ENCODE measurements at regions not wholly inside any gene's neighbourhood (a gene's known extent, or its start where the extent isn't known, plus 50 kb on each side); places are given as distances from the start of the nearest gene placed in this dataset.

- in situ Hi-C loops (cut with HindIII; ENCODE audit: low pct_ligation_motif_present, low pct_unique_long_range_greater_than_20kb, low sequenced_read_pairs): no loop called here
- DNase-seq: peak; percentile 22
Observed at GRCh38 chr9:80885894-80886293, 803.5 kb downstream of the TLE1 start.

DNA sequence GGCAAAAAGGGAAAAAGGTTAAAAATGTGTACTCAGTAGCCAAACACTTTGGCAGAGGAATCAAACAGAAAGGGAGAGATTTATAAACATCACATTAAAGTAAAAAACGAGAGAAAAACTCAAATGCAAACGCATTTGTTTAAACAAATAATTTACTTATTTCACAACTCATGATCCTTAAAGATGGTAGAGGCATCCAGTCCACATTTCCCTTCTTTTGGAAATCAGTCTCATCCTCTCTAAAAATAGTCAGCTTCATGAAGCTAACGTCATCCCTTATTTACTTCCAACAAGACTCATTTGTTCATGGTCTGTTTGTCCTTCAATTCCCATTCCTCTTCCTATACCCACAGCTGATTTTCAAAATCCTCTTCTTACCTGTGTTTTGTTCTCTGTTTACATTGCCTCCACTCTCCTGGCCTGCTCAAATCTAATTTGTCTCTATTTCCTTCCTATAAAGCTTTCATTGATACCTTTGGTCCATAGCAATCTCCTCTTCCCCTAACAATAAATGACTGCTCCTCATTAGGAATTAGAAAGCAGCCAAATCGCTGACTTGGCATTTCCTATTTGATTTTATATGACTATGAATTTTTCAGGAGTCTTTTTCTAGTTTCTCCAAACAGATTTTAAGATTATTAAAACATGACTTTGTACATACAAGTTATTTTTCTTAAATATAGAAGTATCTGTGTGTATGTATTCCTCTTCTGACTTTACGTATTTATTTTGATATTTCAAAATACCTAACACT lies 805.3 kb downstream of the TLE1 start:
- DNase-seq: no peak

GRCh38 chr9:80883426-80883825 lies 805.9 kb downstream of the TLE1 start:
- DNase-seq: no peak
- in situ Hi-C loops (cut with HindIII; ENCODE audit: low pct_ligation_motif_present, low pct_unique_long_range_greater_than_20kb, low sequenced_read_pairs): no loop called here

More for the DNA sequence above, 805.3 kb downstream of the TLE1 start:
- in situ Hi-C loops (cut with HindIII; ENCODE audit: low pct_ligation_motif_present, low pct_unique_long_range_greater_than_20kb, low sequenced_read_pairs): no loop called here

DNA sequence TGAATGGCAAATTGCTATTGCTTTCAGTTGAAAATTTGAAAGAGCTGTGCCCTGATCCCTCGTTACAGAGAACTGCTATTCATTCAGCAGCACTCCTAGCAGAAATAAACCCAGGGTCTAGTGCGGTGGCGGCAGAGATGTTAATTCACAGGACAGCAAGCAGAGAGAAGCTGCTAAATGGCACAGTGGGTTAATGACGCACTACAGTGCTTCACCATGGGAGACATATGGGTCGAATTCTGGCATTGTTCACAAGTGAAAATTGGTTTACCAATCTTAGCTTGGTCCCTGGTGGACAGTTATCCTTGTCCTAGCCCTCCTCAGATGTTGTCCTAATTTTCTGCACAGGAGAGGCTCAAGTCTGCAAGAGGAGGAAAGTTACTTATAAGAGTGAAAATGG lies 807.4 kb downstream of the TLE1 start:
- no peak for DNase-seq
- in situ Hi-C loops (cut with HindIII; ENCODE audit: low pct_ligation_motif_present, low pct_unique_long_range_greater_than_20kb, low sequenced_read_pairs): no loop called here

- in situ Hi-C loops (cut with HindIII; ENCODE audit: low pct_ligation_motif_present, low pct_unique_long_range_greater_than_20kb, low sequenced_read_pairs): no loop called here
- DNase-seq: no peak
Observed at GRCh38 chr9:80881320-80881719, 808.0 kb downstream of the TLE1 start.

- in situ Hi-C loops (cut with HindIII; ENCODE audit: low pct_ligation_motif_present, low pct_unique_long_range_greater_than_20kb, low sequenced_read_pairs): no loop called here
- DNase-seq: no peak
Observed at GRCh38 chr9:80878556-80878955, 810.8 kb downstream of the TLE1 start.

GRCh38 chr9:80875947-80876346 lies 813.4 kb downstream of the TLE1 start:
- in situ Hi-C loops (cut with HindIII; ENCODE audit: low pct_ligation_motif_present, low pct_unique_long_range_greater_than_20kb, low sequenced_read_pairs): no loop called here
- no peak for DNase-seq

DNA sequence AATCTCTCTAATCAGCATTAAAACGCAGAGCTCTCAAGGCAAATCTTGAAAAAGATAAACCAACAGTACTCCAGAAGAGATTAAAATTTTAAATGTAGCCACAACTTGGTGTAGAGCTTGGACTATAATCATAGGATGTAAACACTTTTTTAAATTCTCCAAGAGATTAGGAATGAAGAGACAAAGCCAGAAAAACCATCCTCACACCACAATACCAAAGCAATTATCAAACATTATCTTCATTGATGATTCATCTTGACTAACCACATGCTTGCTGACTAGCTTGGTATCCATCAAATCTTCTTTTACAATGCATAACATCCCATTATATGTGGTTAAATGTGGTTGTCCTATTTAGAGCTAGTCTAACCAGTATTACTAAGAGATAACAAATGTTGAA lies 815.1 kb downstream of the TLE1 start:
- DNase-seq: no peak
- in situ Hi-C loops (cut with HindIII; ENCODE audit: low pct_ligation_motif_present, low pct_unique_long_range_greater_than_20kb, low sequenced_read_pairs): no loop called here

DNA sequence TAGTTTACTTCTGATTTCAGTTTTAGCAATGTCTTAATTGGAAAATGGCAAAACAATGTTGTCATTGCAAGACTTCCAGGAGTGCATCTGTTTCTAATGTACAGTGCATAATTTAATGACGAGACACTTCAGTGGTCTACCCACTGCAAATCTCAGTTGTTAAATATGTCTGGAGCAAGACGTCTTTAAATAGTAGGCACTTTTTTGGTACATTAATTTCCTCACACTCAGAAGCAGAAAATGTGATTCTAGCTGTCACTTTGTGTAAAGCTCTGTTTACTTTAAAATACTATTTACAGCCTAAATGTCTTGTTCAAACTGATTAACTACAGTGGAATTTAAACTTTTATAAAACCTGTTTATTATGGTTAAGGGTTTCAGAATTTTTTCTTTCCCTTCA lies 815.5 kb downstream of the TLE1 start:
- no peak for DNase-seq
- in situ Hi-C loops (cut with HindIII; ENCODE audit: low pct_ligation_motif_present, low pct_unique_long_range_greater_than_20kb, low sequenced_read_pairs): no loop called here

GRCh38 chr9:80871596-80871995 lies 817.8 kb downstream of the TLE1 start:
- no peak for DNase-seq
- in situ Hi-C loops (cut with HindIII; ENCODE audit: low pct_ligation_motif_present, low pct_unique_long_range_greater_than_20kb, low sequenced_read_pairs): no loop called here

- DNase-seq: no peak
- in situ Hi-C loops (cut with HindIII; ENCODE audit: low pct_ligation_motif_present, low pct_unique_long_range_greater_than_20kb, low sequenced_read_pairs): no loop called here
Observed at GRCh38 chr9:80867731-80868130, 821.6 kb downstream of the TLE1 start.

GRCh38 chr9:80866576-80867227 lies 822.6 kb downstream of the TLE1 start:
- no peak for DNase-seq
- in situ Hi-C loops (cut with HindIII; ENCODE audit: low pct_ligation_motif_present, low pct_unique_long_range_greater_than_20kb, low sequenced_read_pairs): no loop called here

DNA sequence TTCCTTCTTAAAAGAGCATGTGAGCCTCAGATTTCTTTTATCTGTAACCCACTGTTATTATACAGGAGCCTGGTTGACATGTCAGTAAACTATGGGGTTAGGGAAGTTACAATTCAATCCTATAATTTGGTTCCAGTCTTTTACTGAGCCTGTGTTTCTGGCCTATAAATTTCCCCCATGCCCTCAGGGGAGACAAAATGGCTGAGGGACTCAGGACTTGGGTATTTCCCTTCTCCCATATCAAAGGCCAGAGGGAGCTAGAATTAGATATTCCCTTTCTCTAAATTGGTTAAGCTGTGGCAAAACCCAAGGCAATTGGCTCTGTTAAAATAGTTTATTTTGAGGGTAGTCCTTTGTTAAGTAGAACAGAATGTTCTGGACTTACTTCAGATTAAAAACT lies 823.2 kb downstream of the TLE1 start:
- in situ Hi-C loops (cut with HindIII; ENCODE audit: low pct_ligation_motif_present, low pct_unique_long_range_greater_than_20kb, low sequenced_read_pairs): no loop called here
- DNase-seq: no peak

- in situ Hi-C loops (cut with HindIII; ENCODE audit: low pct_ligation_motif_present, low pct_unique_long_range_greater_than_20kb, low sequenced_read_pairs): no loop called here
- no peak for DNase-seq
Observed at GRCh38 chr9:80843028-80843427, 846.3 kb downstream of the TLE1 start.

DNA sequence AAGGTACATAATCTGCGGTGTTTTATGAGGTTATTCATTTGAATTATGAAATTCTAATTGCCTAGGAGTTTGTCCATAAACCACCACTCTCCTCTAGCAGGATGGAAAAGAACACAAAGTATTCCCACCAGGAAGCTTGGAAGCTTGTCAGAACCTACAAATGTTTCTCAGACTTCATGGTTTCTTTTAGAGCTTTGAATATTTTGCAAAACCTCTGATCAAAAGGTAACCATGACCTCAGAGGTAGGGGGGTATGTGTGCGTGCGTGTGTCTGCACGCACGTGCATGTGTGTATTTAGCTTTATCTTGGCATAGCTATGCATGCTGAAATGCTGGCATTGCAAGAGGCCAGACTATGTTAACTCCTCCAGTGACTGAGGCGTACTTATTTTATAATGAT lies 847.0 kb downstream of the TLE1 start:
- in situ Hi-C loops (cut with HindIII; ENCODE audit: low pct_ligation_motif_present, low pct_unique_long_range_greater_than_20kb, low sequenced_read_pairs): no loop called here
- no peak for DNase-seq

DNA sequence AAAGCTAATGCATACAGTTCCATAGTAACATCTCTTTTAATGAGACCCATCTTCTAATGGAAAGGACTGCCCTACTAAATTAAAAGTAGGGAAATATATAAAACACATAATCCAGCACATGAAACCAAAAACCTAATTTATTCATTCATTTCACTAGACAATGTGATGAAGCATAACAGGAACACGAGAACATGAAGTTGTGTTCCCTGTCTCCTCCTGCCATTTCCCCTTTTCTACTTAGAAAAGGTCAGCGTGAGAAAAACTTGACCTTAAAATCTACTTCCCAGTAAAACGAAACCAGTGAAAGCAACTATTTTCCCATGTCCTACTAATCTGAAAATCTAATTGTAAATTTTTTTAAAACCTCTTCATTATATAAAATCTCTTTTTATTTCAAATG lies 847.5 kb downstream of the TLE1 start:
- in situ Hi-C loops (cut with HindIII; ENCODE audit: low pct_ligation_motif_present, low pct_unique_long_range_greater_than_20kb, low sequenced_read_pairs): no loop called here

GRCh38 chr9:80839821-80840675 lies 849.3 kb downstream of the TLE1 start:
- in situ Hi-C loops (cut with HindIII; ENCODE audit: low pct_ligation_motif_present, low pct_unique_long_range_greater_than_20kb, low sequenced_read_pairs): no loop called here
- DNase-seq: no peak

More for the DNA sequence above, 847.5 kb downstream of the TLE1 start:
- no peak for DNase-seq

DNA sequence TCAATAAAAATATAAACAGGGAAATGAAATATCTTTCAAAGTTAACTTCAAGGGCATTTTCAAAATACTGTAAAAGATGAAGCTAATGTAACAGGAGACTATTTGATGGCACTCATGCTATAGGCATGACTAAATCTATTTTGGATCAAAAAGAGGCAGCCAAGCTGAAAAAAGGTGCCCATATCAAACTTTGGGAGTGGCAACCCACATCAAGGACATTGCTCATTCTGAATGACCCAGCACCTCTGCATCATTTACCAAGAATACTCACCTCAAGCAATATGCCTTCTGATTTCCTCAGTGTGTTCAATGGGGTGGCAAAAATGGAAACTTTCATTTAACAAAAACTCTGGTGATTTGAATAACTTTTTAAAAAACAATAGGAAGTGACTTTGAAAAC lies 853.3 kb downstream of the TLE1 start:
- no peak for DNase-seq
- in situ Hi-C loops (cut with HindIII; ENCODE audit: low pct_ligation_motif_present, low pct_unique_long_range_greater_than_20kb, low sequenced_read_pairs): no loop called here

GRCh38 chr9:80831751-80832150 lies 857.6 kb downstream of the TLE1 start:
- in situ Hi-C loops (cut with HindIII; ENCODE audit: low pct_ligation_motif_present, low pct_unique_long_range_greater_than_20kb, low sequenced_read_pairs): no loop called here
- no peak for DNase-seq
